H1 (cell line): ENCODE measurements at regions not wholly inside any gene's neighbourhood (a gene's known extent, or its start where the extent isn't known, plus 50 kb on each side); places are given as distances from the start of the nearest gene placed in this dataset.

Experiments used
- CTCF ChIA-PET: fragments of 300-600 bp; sonication (Branson Sonifier 250); formaldehyde crosslinking; loops from one replicate; lab custom pipeline; 2021; ENCODE audit not compliant: partially characterized antibody; lab: Charles Lee
- POLR2A ChIA-PET: fragments of 300-600 bp; sonication (Branson Sonifier 250); formaldehyde crosslinking; loops from one replicate; lab custom pipeline; 2021; ENCODE audit warnings: inconsistent platforms; ENCODE audit not compliant: partially characterized antibody; lab: Charles Lee
- DNase-seq, 2 experiments: peaks; one replicate each; pipeline versions ENCODE4 v3.0.0 to v3.0.0-alpha.2; 2010 to 2022; ENCODE audit warnings: low spot score in 2 of 2, low read depth in 1 of 2, mixed read lengths in 1 of 2
- FAIRE-seq: peaks from 2 replicates; lab custom pipeline; 2011; peaks lifted over from hg19 to GRCh38; lab: Jason Lieb, UNC
- H2AFZ ChIP-seq: 2 replicates; pipeline ENCODE4 v1.8.1; 2012; ENCODE audit warnings: low read length, inconsistent platforms
- H2AK5ac ChIP-seq: 2 replicates; pipeline ENCODE4 v1.6.1; 2013; ENCODE audit warnings: low read depth, low read length
- H2BK120ac ChIP-seq: replicated peaks from 2 replicates; pipeline ENCODE3; 2013; ENCODE audit warnings: low read depth, low read length, inconsistent platforms
- H2BK12ac ChIP-seq: 2 replicates; pipeline ENCODE4 v1.6.1; 2013; ENCODE audit warnings: low read depth, low read length
- H2BK15ac ChIP-seq: 2 replicates; pipeline ENCODE4 v1.6.1; 2013; ENCODE audit warnings: low read length
- H2BK20ac ChIP-seq: 2 replicates; pipeline ENCODE4 v1.6.1; 2013; ENCODE audit warnings: low read length
- H2BK5ac ChIP-seq: 2 replicates; pipeline ENCODE4 v1.6.1; 2013; ENCODE audit warnings: low read depth, low read length
- H3K14ac ChIP-seq: 2 replicates; pipeline ENCODE4 v1.6.1; 2013; ENCODE audit warnings: inconsistent platforms; ENCODE audit not compliant: insufficient read length
- H3K18ac ChIP-seq: 2 replicates; pipeline ENCODE4 v1.6.1; 2013; ENCODE audit warnings: low read length; ENCODE audit errors: extremely low read depth
- H3K23ac ChIP-seq: 2 replicates; pipeline ENCODE4 v1.6.1; 2013; ENCODE audit warnings: inconsistent platforms; ENCODE audit not compliant: insufficient read length
- H3K23me2 ChIP-seq: 2 replicates; pipeline ENCODE4 v1.6.1; 2013; ENCODE audit warnings: low read depth, low read length
- H3K27ac ChIP-seq: 2 replicates; pipeline ENCODE4 v1.6.1; 2011; ENCODE audit warnings: low read depth, low read length, inconsistent platforms
- H3K27me3 ChIP-seq, 4 experiments: replicated peaks in 1 of 4; 1 replicate in 1 of 4; 2 replicates in 3 of 4; pipeline versions ENCODE4 v1.6.1 to v1.8.1; 2011 to 2013; ENCODE audit warnings: low read length in 3 of 4, mild to moderate bottlenecking in 3 of 4, inconsistent platforms in 2 of 4, mixed read lengths in 2 of 4, moderate library complexity in 1 of 4; ENCODE audit not compliant: control insufficient read depth in 3 of 4, insufficient read depth in 3 of 4; ENCODE audit errors: extremely low read depth in 1 of 4
- H3K36me3 ChIP-seq, 4 experiments: 2 replicates each; pipeline versions ENCODE4 v1.6.1 to v1.8.1; 2011 to 2013; ENCODE audit warnings: mild to moderate bottlenecking in 4 of 4, low read length in 3 of 4, moderate library complexity in 2 of 4, control low read depth in 1 of 4, inconsistent platforms in 1 of 4; ENCODE audit not compliant: insufficient read depth in 4 of 4, control insufficient read depth in 2 of 4
- H3K4ac ChIP-seq: replicated peaks from 2 replicates; pipeline ENCODE3; 2013; ENCODE audit warnings: low read length, low read depth, mixed read lengths, inconsistent platforms; ENCODE audit not compliant: insufficient read length
- H3K4me1 ChIP-seq, 4 experiments: replicated peaks in 1 of 4; 1 replicate in 1 of 4; 2 replicates in 3 of 4; pipeline versions ENCODE4 v1.6.1 to v1.8.1; 2011 to 2013; ENCODE audit warnings: low read length in 3 of 4, inconsistent platforms in 2 of 4, mixed read lengths in 1 of 4; ENCODE audit not compliant: insufficient read depth in 4 of 4, control insufficient read depth in 3 of 4
- H3K4me2 ChIP-seq, 2 experiments: 2 replicates each; pipeline versions ENCODE4 v1.6.1 to v1.8.1; 2011 to 2013; ENCODE audit warnings: low read depth in 2 of 2, low read length in 2 of 2, control low read depth in 1 of 2, inconsistent platforms in 1 of 2, mild to moderate bottlenecking in 1 of 2; ENCODE audit not compliant: insufficient read depth in 1 of 2
- H3K4me3 ChIP-seq, 4 experiments: fragments of 200-600, 300-600 bp in 1 of 4; sonication (generic), shearing (Covaris generic), sonication (Bioruptor Twin) in 1 of 4; 2 replicates each; pipeline versions ENCODE4 v1.5.1 to v1.8.1; 2011 to 2016; ENCODE audit warnings: low read length in 4 of 4, low read depth in 3 of 4, control low read depth in 2 of 4, inconsistent platforms in 2 of 4, mild to moderate bottlenecking in 2 of 4, mixed read lengths in 1 of 4, moderate library complexity in 1 of 4; ENCODE audit not compliant: insufficient read depth in 2 of 4; ENCODE audit errors: extremely low read depth in 1 of 4
- H3K56ac ChIP-seq: replicated peaks from 2 replicates; pipeline ENCODE3; 2013; ENCODE audit warnings: low read depth, mild to moderate bottlenecking, mixed read lengths, low read length, inconsistent platforms; ENCODE audit not compliant: insufficient read length
- H3K79me1 ChIP-seq: 2 replicates; pipeline ENCODE4 v1.6.1; 2013; ENCODE audit warnings: low read depth, low read length, control low read depth
- H3K79me2 ChIP-seq, 2 experiments: 2 replicates each; pipeline versions ENCODE4 v1.6.1 to v1.8.1; 2012 to 2013; ENCODE audit warnings: low read length in 2 of 2, mild to moderate bottlenecking in 2 of 2, inconsistent platforms in 1 of 2; ENCODE audit not compliant: insufficient read depth in 2 of 2, control insufficient read depth in 1 of 2
- H3K9ac ChIP-seq, 4 experiments: replicated peaks in 1 of 4; 1 replicate in 1 of 4; 2 replicates in 3 of 4; pipeline versions ENCODE4 v1.6.1 to v1.8.1; 2011 to 2013; ENCODE audit warnings: low read depth in 3 of 4, low read length in 3 of 4, control low read depth in 2 of 4, mild to moderate bottlenecking in 2 of 4, moderate library complexity in 2 of 4, inconsistent platforms in 1 of 4; ENCODE audit errors: extremely low read depth in 1 of 4
- H3K9me3 ChIP-seq, 2 experiments: 2 replicates each; pipeline versions ENCODE4 v1.6.1 to v1.8.1; 2012 to 2013; ENCODE audit warnings: mild to moderate bottlenecking in 2 of 2, moderate library complexity in 2 of 2, control low read depth in 1 of 2, inconsistent platforms in 1 of 2, low read depth in 1 of 2, low read length in 1 of 2, mixed read lengths in 1 of 2; ENCODE audit not compliant: insufficient read depth in 2 of 2
- H4K20me1 ChIP-seq, 2 experiments: replicated peaks in 1 of 2; 2 replicates each; pipeline versions ENCODE3 to v1.8.1; 2011 to 2013; ENCODE audit warnings: inconsistent platforms in 2 of 2, low read length in 2 of 2, mild to moderate bottlenecking in 1 of 2; ENCODE audit not compliant: insufficient read depth in 2 of 2, control insufficient read depth in 1 of 2
- H4K5ac ChIP-seq: 2 replicates; pipeline ENCODE4 v1.6.1; 2013; ENCODE audit warnings: low read length, low read depth, mixed read lengths, inconsistent platforms; ENCODE audit not compliant: insufficient read length
- H4K8ac ChIP-seq: 2 replicates; pipeline ENCODE4 v1.8.0; 2013; ENCODE audit warnings: mild to moderate bottlenecking, moderate library complexity, low read length, inconsistent platforms; ENCODE audit not compliant: insufficient read depth; ENCODE audit errors: extremely low read depth
- H4K91ac ChIP-seq: replicated peaks from 2 replicates; pipeline ENCODE3; 2013; ENCODE audit warnings: low read length, mixed read lengths, inconsistent platforms; ENCODE audit not compliant: insufficient read length
- ATF2 ChIP-seq: IDR thresholded peaks from 2 replicates; pipeline ENCODE4 v1.6.1; 2012; ENCODE audit warnings: low read length, inconsistent platforms
- E2F6 ChIP-seq: IDR thresholded peaks from 2 replicates; pipeline ENCODE4 v1.6.1; 2012; ENCODE audit warnings: inconsistent platforms
- WGBS, 2 experiments: shearing (Covaris generic) in 1 of 2; methylation state at CpG; one replicate each; pipeline versions ENCODE4 v1.1.6 to v1.1.7; 2013 to 2015; ENCODE audit warnings: low lambda C conversion rate in 2 of 2, mixed read lengths in 2 of 2, inconsistent platforms in 1 of 2, low coverage in 1 of 2, missing lambda C conversion rate in 1 of 2; ENCODE audit not compliant: insufficient replicate concordance in 2 of 2, insufficient coverage in 1 of 2, insufficient read length in 1 of 2; ENCODE audit errors: extremely low coverage in 1 of 2, missing lambda C conversion rate in 1 of 2; 5-methylcytosine and 5-hydroxymethylcytosine counted together

- no peak overlapping the region for H2BK12ac ChIP-seq
- no peak overlapping the region for H2AK5ac ChIP-seq
- FAIRE-seq (no peak), DNase-seq (no peak)
- H4K8ac ChIP-seq: no peak overlapping the region
- H3K9me3 ChIP-seq: no peaks in the 10 kb centered on the region
- no peak overlapping the region for H2BK5ac ChIP-seq
- H3K4me1 ChIP-seq: no peaks in the 10 kb centered on the region
- ChIA-PET CTCF (interaction anchor here (0.7 kb wide), 1 partner anchor 11 kb away, joined by 3 read pairs; no protein-coding TSS in a partner anchor), POLR2A (no interaction called here)
- H3K56ac ChIP-seq: no peak overlapping the region
- H3K79me1 ChIP-seq: no peaks in the 10 kb centered on the region
- H3K4me2 ChIP-seq: no peak overlapping the region
- no peak overlapping the region for H2BK15ac ChIP-seq
- no peaks in the 10 kb centered on the region for H3K23me2 ChIP-seq
- no peak overlapping the region for H4K5ac ChIP-seq
- H3K9ac ChIP-seq: no peak overlapping the region
- no peak overlapping the region for H2AFZ ChIP-seq
- no peak overlapping the region for H4K91ac ChIP-seq
- H3K36me3 ChIP-seq: no peaks in the 10 kb centered on the region
- H3K18ac ChIP-seq: no peak overlapping the region
- H3K27ac ChIP-seq: no peak overlapping the region
- H3K4me3 ChIP-seq: no peak overlapping the region
- H2BK120ac ChIP-seq: no peak overlapping the region
- 93% methylated on average over 7 of the region's 7 CpGs; no CpG with 5 or more reads in 1 of the 2 experiments for WGBS, 2 experiments
- no peak overlapping the region for H2BK20ac ChIP-seq
- no peak overlapping the region for H3K4ac ChIP-seq
- H3K79me2 ChIP-seq: no peaks in the 10 kb centered on the region
- H4K20me1 ChIP-seq: no peaks in the 10 kb centered on the region
- no peak for TF ChIP-seq ATF2
- TF ChIP-seq E2F6: no peak
- H3K23ac ChIP-seq: no peak overlapping the region
- H3K14ac ChIP-seq: no peak overlapping the region
- H3K27me3 ChIP-seq: no peaks in the 10 kb centered on the region
Measured at GRCh38 chr2:83695530-83695929, 763.5 kb downstream of the SUCLG1 start.
